ENCODE measurements at regions not wholly inside any gene's neighbourhood (a gene's known extent, or its start where the extent isn't known, plus 50 kb on each side); places are given as distances from the start of the nearest gene placed in this dataset.

DNA sequence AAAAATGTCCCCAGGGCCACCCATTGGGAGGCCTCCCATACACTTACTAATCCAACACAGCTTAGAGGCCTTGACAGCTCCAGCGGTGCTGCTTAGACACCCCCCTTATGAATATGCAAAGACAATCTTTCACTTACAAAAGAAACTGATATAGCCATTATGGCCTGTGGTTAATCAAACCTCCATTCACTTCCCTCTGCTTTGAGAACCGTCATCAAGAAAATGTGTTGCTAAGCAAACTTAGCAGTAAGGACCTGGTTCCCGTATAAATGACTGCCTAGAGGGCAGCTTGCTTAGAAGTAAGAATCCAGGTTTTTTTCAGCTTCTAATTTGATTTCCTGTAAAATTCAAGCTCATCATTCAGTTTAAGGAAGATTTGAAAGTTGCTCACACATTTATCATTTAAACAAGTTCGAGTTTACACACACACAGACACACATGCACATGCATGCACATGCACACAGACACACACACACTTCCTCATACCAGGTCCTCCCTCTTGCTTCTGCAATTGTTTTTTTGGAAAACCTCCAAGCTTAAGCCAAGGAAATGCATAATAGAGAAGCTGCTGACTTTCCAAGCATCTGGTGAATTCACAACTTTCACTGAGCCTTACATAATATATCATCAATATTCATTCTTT is 137.7 kb upstream of the BLID start:
- H3K4me1 Mint-ChIP-seq (ENCODE audit: unreplicated experiment): peaks cover 23% of the 10 kb centered on the region
- peak overlapping the region; percentile 42 for H3K4me3 Mint-ChIP-seq
- no peaks in the 10 kb centered on the region for H3K36me3 Mint-ChIP-seq
- peaks cover 19% of the 10 kb centered on the region for H3K9me3 Mint-ChIP-seq
- peak overlapping the region; percentile 44 for H3K27ac Mint-ChIP-seq
- DNase-seq (ENCODE audit: extremely low spot score, unreplicated experiment): no peak
- no peaks in the 10 kb centered on the region for H3K27me3 Mint-ChIP-seq
- TF ChIP-seq, protein P1, sequence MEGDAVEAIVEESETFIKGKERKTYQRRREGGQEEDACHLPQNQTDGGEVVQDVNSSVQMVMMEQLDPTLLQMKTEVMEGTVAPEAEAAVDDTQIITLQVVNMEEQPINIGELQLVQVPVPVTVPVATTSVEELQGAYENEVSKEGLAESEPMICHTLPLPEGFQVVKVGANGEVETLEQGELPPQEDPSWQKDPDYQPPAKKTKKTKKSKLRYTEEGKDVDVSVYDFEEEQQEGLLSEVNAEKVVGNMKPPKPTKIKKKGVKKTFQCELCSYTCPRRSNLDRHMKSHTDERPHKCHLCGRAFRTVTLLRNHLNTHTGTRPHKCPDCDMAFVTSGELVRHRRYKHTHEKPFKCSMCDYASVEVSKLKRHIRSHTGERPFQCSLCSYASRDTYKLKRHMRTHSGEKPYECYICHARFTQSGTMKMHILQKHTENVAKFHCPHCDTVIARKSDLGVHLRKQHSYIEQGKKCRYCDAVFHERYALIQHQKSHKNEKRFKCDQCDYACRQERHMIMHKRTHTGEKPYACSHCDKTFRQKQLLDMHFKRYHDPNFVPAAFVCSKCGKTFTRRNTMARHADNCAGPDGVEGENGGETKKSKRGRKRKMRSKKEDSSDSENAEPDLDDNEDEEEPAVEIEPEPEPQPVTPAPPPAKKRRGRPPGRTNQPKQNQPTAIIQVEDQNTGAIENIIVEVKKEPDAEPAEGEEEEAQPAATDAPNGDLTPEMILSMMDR (conservative IDR thresholded peaks at IDR 0.05): no peak

DNA sequence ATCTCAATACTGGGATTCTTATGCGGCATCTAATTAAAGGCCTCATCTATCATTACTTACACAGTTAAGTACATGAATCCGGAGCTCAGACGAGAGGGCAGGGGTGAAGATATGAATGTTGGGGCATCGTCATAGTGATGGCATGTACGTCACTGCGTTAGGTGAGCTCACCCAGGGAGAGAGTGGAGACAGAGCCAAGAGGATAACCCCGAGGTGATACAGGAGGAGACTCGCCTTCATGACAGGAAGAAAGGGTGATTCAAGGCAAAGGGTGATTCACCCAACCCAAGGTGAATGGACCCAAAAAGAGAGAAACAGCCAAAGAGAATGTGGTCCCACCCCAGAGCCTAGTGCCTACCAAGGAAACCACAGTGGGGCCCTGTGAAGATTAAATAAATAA is 132.9 kb upstream of the BLID start:
- H3K27me3 Mint-ChIP-seq: no peaks in the 10 kb centered on the region
- H3K36me3 Mint-ChIP-seq: no peaks in the 10 kb centered on the region
- no peak for DNase-seq (ENCODE audit: extremely low spot score, unreplicated experiment)
- TF ChIP-seq, protein P1 (conservative IDR thresholded peaks at IDR 0.05): no peak
- H3K9me3 Mint-ChIP-seq: peaks cover 7% of the 10 kb centered on the region
- peaks cover 27% of the 10 kb centered on the region for H3K4me1 Mint-ChIP-seq (ENCODE audit: unreplicated experiment)
- H3K27ac Mint-ChIP-seq: no peak overlapping the region
- no peak overlapping the region for H3K4me3 Mint-ChIP-seq

DNA sequence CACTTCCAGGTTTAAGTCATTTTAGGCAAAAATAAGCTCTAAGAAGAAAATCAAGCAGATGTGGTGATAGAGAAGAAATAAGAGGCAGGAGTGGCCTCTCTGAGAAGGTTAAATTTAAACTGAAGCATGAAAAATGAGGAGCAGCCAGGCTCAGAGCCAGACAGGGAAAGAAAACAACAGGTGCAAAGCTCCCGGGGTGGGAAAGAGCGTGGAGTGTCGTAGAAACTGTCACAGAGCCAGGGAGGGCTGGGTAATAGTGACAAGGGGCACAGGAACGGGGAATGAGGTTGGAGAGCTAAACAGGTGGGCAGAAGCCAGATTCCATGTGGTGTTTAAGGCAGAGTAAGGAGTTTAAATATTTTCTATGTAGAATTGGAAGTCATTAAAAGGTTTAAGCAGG is 132.1 kb upstream of the BLID start:
- no peak for DNase-seq (ENCODE audit: extremely low spot score, unreplicated experiment)
- H3K4me3 Mint-ChIP-seq: no peak overlapping the region
- no peak overlapping the region for H3K27ac Mint-ChIP-seq
- H3K27me3 Mint-ChIP-seq: no peaks in the 10 kb centered on the region
- H3K9me3 Mint-ChIP-seq: no peaks in the 10 kb centered on the region
- TF ChIP-seq, protein P1 (conservative IDR thresholded peaks at IDR 0.05): no peak
- H3K4me1 Mint-ChIP-seq (ENCODE audit: unreplicated experiment): peaks cover 19% of the 10 kb centered on the region
- no peaks in the 10 kb centered on the region for H3K36me3 Mint-ChIP-seq

DNA sequence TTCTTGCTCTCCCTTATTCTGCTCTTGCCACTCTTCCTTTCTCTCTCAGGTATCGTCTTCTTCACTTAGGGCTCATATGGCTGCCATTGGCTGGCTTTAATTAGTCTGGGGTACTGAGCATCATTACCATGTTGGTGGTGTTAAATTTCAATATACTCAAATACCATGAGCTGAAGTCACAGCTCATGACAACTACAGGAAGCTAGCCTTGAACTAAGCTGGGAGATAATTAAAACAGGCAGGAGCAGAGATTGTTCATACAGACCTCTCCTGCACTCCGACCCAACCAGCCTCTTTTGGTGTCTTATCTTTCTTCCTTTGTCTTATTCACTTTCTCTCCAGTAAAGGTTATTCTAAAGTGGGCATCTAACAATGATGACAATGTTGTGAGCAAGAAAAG is 130.9 kb upstream of the BLID start:
- no peak for DNase-seq (ENCODE audit: extremely low spot score, unreplicated experiment)
- H3K36me3 Mint-ChIP-seq: no peaks in the 10 kb centered on the region
- H3K27ac Mint-ChIP-seq: no peak overlapping the region
- TF ChIP-seq, protein P1 (conservative IDR thresholded peaks at IDR 0.05): no peak
- peaks cover 15% of the 10 kb centered on the region for H3K4me1 Mint-ChIP-seq (ENCODE audit: unreplicated experiment)
- H3K4me3 Mint-ChIP-seq: no peak overlapping the region
- no peaks in the 10 kb centered on the region for H3K27me3 Mint-ChIP-seq
- no peaks in the 10 kb centered on the region for H3K9me3 Mint-ChIP-seq

DNA sequence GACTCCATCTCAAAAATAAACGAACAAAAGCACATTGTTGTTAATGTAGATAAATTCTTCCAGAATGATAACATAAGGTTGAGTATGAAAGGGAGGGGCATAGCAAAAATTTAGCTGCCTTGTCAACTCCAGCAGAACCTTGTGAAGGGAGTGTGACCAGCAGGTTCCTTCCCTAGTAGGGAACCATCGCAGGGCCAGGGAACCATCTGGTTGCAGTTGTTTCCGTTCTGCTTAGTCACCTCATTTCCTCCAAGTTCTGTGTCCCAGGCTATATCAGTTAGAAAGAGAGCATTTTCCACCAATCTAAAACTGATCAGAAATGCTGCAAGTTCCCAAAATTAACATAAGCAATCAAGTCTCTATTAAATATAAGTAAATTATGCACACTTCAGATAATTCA is 126.7 kb upstream of the BLID start:
- no peak for DNase-seq (ENCODE audit: extremely low spot score, unreplicated experiment)
- Mint-ChIP-seq H3K27ac (no peak overlapping the region), H3K9me3 (peaks cover 6% of the 10 kb centered on the region), H3K27me3 (no peaks in the 10 kb centered on the region), H3K4me1 (ENCODE audit: unreplicated experiment) (peaks cover 9% of the 10 kb centered on the region), H3K36me3 (no peaks in the 10 kb centered on the region), H3K4me3 (no peak overlapping the region)
- TF ChIP-seq, protein P1 (conservative IDR thresholded peaks at IDR 0.05): no peak

DNA sequence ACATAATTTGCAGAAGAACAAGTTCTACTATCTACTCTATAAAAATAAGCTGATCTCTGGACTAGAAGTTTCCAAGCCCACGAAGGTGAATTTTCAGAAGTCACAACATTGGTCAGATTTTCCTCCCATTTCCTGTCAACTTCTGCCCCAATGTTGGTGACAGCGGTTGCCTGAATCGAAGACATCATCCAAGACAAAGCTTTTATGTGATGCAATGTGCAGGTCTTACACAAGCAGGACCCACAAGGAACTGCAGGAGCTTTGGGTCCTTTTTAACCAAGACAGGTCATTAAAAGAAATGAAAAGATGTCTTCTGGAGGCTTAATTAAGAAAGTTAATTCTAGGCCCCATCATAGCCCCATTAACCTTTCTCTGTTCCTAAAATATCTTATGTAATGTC is 125.6 kb upstream of the BLID start:
- peaks cover 1% of the 10 kb centered on the region for H3K4me1 Mint-ChIP-seq (ENCODE audit: unreplicated experiment)
- H3K27ac Mint-ChIP-seq: no peak overlapping the region
- H3K27me3 Mint-ChIP-seq: no peaks in the 10 kb centered on the region
- no peak overlapping the region for H3K4me3 Mint-ChIP-seq
- no peaks in the 10 kb centered on the region for H3K36me3 Mint-ChIP-seq
- no peak for DNase-seq (ENCODE audit: extremely low spot score, unreplicated experiment)
- TF ChIP-seq, protein P1 (conservative IDR thresholded peaks at IDR 0.05): no peak
- peaks cover 6% of the 10 kb centered on the region for H3K9me3 Mint-ChIP-seq

Data from type B pancreatic cell (in vitro differentiated cells).